ENCODE measurements at regions not wholly inside any gene's neighbourhood (a gene's known extent, or its start where the extent isn't known, plus 50 kb on each side); places are given as distances from the start of the nearest gene placed in this dataset.

GRCh38 chr3:14343338-14344112 lies 58.9 kb upstream of the SLC6A6 start:
- Histone ChIP-seq H3K36me3 (ENCODE audit: insufficient read depth, low read length) (no peaks in the 10 kb centered on the region), H3K9ac (ENCODE audit: low read depth, low read length) (no peak overlapping the region), H3K4me3 (ENCODE audit: low read length) (no peak overlapping the region), H3K9me3 (ENCODE audit: insufficient read depth, low read depth, low read length) (no peaks in the 10 kb centered on the region), H3K27ac (ENCODE audit: low read depth, low read length) (no peak overlapping the region), H3K4me1 (ENCODE audit: insufficient read depth, low read length) (peaks cover 12% of the 10 kb centered on the region), H3K27me3 (ENCODE audit: insufficient read depth, low read length) (peaks cover 4% of the 10 kb centered on the region; the same call in 1 of the 2 replicates)
- WGBS, result 83% methylated on average over 21 of the region's 21 CpGs

DNA sequence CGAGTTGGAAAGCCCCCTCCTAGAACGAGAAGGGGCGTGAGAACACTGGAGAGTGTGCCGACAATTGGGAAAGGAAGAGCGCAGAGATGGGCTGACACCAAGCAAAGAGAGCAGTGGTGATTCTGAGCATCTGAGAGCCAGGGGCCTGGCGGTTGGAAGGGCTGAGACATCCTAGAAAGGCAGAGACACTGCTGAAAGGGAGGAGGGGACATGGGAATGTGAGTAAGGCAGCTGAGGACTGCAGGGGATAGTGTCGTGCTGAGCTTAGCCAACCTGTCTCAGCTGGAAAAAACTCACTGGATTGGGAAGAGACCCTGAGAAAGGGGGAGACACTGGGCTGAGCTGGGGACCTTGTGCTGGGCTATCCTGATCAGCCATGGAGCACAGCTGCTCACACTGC lies 58.1 kb upstream of the SLC6A6 start:
- H3K9me3 ChIP-seq (ENCODE audit: insufficient read depth, low read depth, low read length), result no peaks in the 10 kb centered on the region
- no peak overlapping the region for H3K4me3 ChIP-seq (ENCODE audit: low read length)
- 47% methylated on average over 7 of the region's 7 CpGs for WGBS
- H3K27ac ChIP-seq (ENCODE audit: low read depth, low read length), result no peak overlapping the region
- peaks cover 12% of the 10 kb centered on the region for H3K4me1 ChIP-seq (ENCODE audit: insufficient read depth, low read length)
- no peak overlapping the region for H3K9ac ChIP-seq (ENCODE audit: low read depth, low read length)
- H3K27me3 ChIP-seq (ENCODE audit: insufficient read depth, low read length), result peaks cover 4% of the 10 kb centered on the region; the same call in 1 of the 2 replicates
- H3K36me3 ChIP-seq (ENCODE audit: insufficient read depth, low read length), result no peaks in the 10 kb centered on the region

DNA sequence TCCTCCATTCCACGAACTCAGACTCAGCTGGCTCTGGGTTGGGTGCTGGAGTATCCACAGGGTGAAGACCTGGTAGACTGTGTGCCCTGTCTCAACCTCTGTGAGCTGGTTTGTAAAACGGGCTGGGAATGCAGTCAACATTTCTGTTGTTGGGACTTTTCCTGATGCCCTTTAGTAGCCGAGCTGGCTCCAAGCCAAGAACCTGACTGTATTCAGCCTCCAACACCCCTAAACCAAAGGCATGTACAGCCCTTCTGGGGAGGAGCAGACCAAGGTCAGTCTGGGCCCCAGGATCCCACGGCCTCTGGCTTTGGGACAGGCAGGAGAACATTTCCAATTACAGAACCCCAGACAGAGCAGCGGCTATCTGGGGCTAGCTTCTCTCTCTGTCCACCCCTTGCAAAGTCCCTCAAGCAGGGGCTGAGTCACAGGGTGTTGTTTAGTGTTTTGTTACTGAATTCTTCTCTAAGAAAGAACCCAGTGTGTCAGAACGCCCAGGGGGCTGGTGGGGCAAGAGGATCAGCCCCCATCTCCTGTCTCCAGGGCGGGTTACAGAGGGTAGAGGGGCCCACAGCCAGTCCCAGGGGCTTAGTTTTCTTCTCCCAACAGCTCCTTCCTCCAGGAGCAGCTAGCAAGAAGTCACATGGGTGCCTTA lies 56.8 kb upstream of the SLC6A6 start:
- Histone ChIP-seq H3K9ac (ENCODE audit: low read depth, low read length) (no peak overlapping the region), H3K27ac (ENCODE audit: low read depth, low read length) (no peak overlapping the region), H3K27me3 (ENCODE audit: insufficient read depth, low read length) (peaks cover 4% of the 10 kb centered on the region; the same call in 1 of the 2 replicates), H3K4me1 (ENCODE audit: insufficient read depth, low read length) (peaks cover 12% of the 10 kb centered on the region), H3K9me3 (ENCODE audit: insufficient read depth, low read depth, low read length) (no peaks in the 10 kb centered on the region), H3K4me3 (ENCODE audit: low read length) (no peak overlapping the region), H3K36me3 (ENCODE audit: insufficient read depth, low read length) (no peaks in the 10 kb centered on the region)
- 82% methylated on average over 7 of the region's 7 CpGs for WGBS

GRCh38 chr3:14346191-14346590 lies 56.2 kb upstream of the SLC6A6 start:
- Histone ChIP-seq H3K27ac (ENCODE audit: low read depth, low read length) (no peak overlapping the region), H3K4me3 (ENCODE audit: low read length) (no peak overlapping the region), H3K27me3 (ENCODE audit: insufficient read depth, low read length) (peaks cover 4% of the 10 kb centered on the region; the same call in 1 of the 2 replicates), H3K9me3 (ENCODE audit: insufficient read depth, low read depth, low read length) (no peaks in the 10 kb centered on the region), H3K4me1 (ENCODE audit: insufficient read depth, low read length) (peaks cover 12% of the 10 kb centered on the region), H3K36me3 (ENCODE audit: insufficient read depth, low read length) (no peaks in the 10 kb centered on the region), H3K9ac (ENCODE audit: low read depth, low read length) (no peak overlapping the region)
- 90% methylated on average over 9 of the region's 9 CpGs for WGBS

GRCh38 chr3:14346642-14347041 lies 55.8 kb upstream of the SLC6A6 start:
- Histone ChIP-seq H3K9ac (ENCODE audit: low read depth, low read length) (no peak overlapping the region), H3K4me3 (ENCODE audit: low read length) (no peak overlapping the region), H3K4me1 (ENCODE audit: insufficient read depth, low read length) (peaks cover 12% of the 10 kb centered on the region), H3K27me3 (ENCODE audit: insufficient read depth, low read length) (peaks cover 4% of the 10 kb centered on the region; the same call in 1 of the 2 replicates), H3K27ac (ENCODE audit: low read depth, low read length) (no peak overlapping the region), H3K9me3 (ENCODE audit: insufficient read depth, low read depth, low read length) (no peaks in the 10 kb centered on the region), H3K36me3 (ENCODE audit: insufficient read depth, low read length) (no peaks in the 10 kb centered on the region)
- 92% methylated on average over 3 of the region's 4 CpGs for WGBS

- H3K9me3 ChIP-seq (ENCODE audit: insufficient read depth, low read depth, low read length), result no peaks in the 10 kb centered on the region
- H3K27ac ChIP-seq (ENCODE audit: low read depth, low read length), result no peak overlapping the region
- no peak overlapping the region for H3K9ac ChIP-seq (ENCODE audit: low read depth, low read length)
- H3K4me1 ChIP-seq (ENCODE audit: insufficient read depth, low read length), result peaks cover 12% of the 10 kb centered on the region
- WGBS, result 88% methylated on average over 7 of the region's 7 CpGs
- H3K36me3 ChIP-seq (ENCODE audit: insufficient read depth, low read length), result no peaks in the 10 kb centered on the region
- H3K27me3 ChIP-seq (ENCODE audit: insufficient read depth, low read length), result peaks cover 4% of the 10 kb centered on the region; the same call in 1 of the 2 replicates
- no peak overlapping the region for H3K4me3 ChIP-seq (ENCODE audit: low read length)
Observed at GRCh38 chr3:14347110-14347509, 55.3 kb upstream of the SLC6A6 start.

DNA sequence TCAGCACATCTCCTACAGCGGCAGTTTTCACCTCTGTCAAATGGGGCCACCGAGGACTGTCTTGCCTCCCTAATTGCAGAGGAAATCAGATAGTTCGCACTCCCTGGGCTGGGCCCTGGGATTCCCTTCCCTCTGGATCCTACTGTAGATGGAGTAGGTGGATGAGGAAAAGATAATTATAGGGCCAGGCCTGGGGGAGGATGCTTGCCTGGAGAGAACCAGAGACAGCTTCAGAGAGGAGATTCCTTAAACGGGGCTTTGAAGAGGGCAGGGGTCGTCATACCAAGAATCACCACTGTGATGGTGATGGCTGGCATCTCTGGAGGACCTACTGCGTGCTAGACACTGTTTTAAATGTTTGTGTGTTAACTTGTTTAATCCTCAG lies 50.8 kb upstream of the SLC6A6 start:
- WGBS, result 79% methylated on average over 6 of the region's 6 CpGs

DNA sequence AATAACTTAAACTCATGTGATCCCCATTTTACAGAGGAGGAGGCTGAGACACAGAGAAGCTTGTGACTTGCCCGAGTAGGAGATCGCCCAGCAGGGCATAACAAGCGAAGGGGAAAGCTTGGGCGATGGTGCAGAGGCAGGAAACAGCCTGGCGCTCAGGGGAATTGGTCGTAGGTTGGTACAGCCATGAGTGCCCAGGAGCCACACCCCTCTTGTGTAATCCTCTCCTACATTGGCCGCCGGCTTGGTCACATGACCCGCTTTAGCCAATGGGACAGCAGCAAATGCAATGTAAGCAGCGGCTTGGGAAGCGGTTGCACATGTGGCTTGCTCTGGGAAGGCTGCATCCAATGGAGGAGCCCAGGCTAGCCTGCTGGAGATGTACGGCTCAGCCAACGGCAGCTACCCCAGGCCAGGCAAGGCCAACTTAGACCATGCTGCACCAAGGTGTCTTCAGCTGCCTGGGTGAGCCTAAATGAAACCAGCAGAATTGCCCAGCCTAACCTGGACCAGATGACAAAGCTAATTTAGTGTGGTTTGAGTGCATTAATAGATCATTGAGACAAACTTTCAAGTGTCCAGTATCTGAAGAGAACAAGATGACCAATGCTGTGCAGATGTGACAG lies 50.3 kb upstream of the SLC6A6 start:
- WGBS, result 85% methylated on average over 13 of the region's 13 CpGs
- Histone ChIP-seq H3K4me3 (ENCODE audit: low read length) (no peak overlapping the region), H3K9ac (ENCODE audit: low read depth, low read length) (no peak overlapping the region), H3K27ac (ENCODE audit: low read depth, low read length) (no peak overlapping the region), H3K36me3 (ENCODE audit: insufficient read depth, low read length) (no peaks in the 10 kb centered on the region), H3K27me3 (ENCODE audit: insufficient read depth, low read length) (no peaks in the 10 kb centered on the region), H3K4me1 (ENCODE audit: insufficient read depth, low read length) (peaks cover 9% of the 10 kb centered on the region; the same call in 1 of the 2 replicates), H3K9me3 (ENCODE audit: insufficient read depth, low read depth, low read length) (no peaks in the 10 kb centered on the region)

More for the DNA sequence above, 50.8 kb upstream of the SLC6A6 start:
- Histone ChIP-seq H3K27me3 (ENCODE audit: insufficient read depth, low read length) (no peaks in the 10 kb centered on the region), H3K4me3 (ENCODE audit: low read length) (no peak overlapping the region), H3K4me1 (ENCODE audit: insufficient read depth, low read length) (peaks cover 9% of the 10 kb centered on the region; the same call in 1 of the 2 replicates), H3K27ac (ENCODE audit: low read depth, low read length) (no peak overlapping the region), H3K9me3 (ENCODE audit: insufficient read depth, low read depth, low read length) (no peaks in the 10 kb centered on the region), H3K36me3 (ENCODE audit: insufficient read depth, low read length) (no peaks in the 10 kb centered on the region), H3K9ac (ENCODE audit: low read depth, low read length) (no peak overlapping the region)

Data from HUES64 (cell line).